CD4-positive, alpha-beta T cell treated with Interleukin-4 for 1 hour (primary cell): ENCODE measurements at regions not wholly inside any gene's neighbourhood (a gene's known extent, or its start where the extent isn't known, plus 50 kb on each side); places are given as distances from the start of the nearest gene placed in this dataset.

Experiments
- DNase-seq, 2 donors: peaks; one replicate each; pipeline ENCODE4 v3.0.0-alpha.2; 2020 to 2022

GRCh38 chr18:57866355-57866754, 63.2 kb upstream of the ATP8B1 start:
- DNase-seq: no peak

- DNase-seq: no peak
Measured at GRCh38 chr18:57864615-57865121, 61.6 kb upstream of the ATP8B1 start.

GRCh38 chr18:57863706-57864105, 60.6 kb upstream of the ATP8B1 start:
- no peak for DNase-seq

GRCh38 chr18:57859314-57859713, 56.2 kb upstream of the ATP8B1 start:
- no peak for DNase-seq

GRCh38 chr18:57856557-57857280, 53.6 kb upstream of the ATP8B1 start:
- no peak for DNase-seq

GRCh38 chr18:57856128-57856527, 53.0 kb upstream of the ATP8B1 start:
- DNase-seq: no peak

GRCh38 chr18:57855551-57855950, 52.4 kb upstream of the ATP8B1 start:
- no peak for DNase-seq

GRCh38 chr18:57854726-57855125, 51.6 kb upstream of the ATP8B1 start:
- no peak for DNase-seq

- no peak for DNase-seq
Measured at GRCh38 chr18:57853864-57854263, 50.7 kb upstream of the ATP8B1 start.

- DNase-seq: no peak
Measured at GRCh38 chr18:57853133-57853532, 50.0 kb upstream of the ATP8B1 start.
